Eye (tissue), 1 donor: ENCODE measurements at regions not wholly inside any gene's neighbourhood (a gene's known extent, or its start where the extent isn't known, plus 50 kb on each side); places are given as distances from the start of the nearest gene placed in this dataset.
A peak's percentile ranks its signal among the peaks of the same experiment; 100 is the strongest.
"Not testable (repeated sequence)": the region's sequence is repeated elsewhere in the genome, so short reads cannot be mapped to it uniquely, and the experiment has no call there.

Experiments
- DNase-seq: peaks from one replicate; pipeline ENCODE4 v3.0.0-alpha.2; 2015

DNA sequence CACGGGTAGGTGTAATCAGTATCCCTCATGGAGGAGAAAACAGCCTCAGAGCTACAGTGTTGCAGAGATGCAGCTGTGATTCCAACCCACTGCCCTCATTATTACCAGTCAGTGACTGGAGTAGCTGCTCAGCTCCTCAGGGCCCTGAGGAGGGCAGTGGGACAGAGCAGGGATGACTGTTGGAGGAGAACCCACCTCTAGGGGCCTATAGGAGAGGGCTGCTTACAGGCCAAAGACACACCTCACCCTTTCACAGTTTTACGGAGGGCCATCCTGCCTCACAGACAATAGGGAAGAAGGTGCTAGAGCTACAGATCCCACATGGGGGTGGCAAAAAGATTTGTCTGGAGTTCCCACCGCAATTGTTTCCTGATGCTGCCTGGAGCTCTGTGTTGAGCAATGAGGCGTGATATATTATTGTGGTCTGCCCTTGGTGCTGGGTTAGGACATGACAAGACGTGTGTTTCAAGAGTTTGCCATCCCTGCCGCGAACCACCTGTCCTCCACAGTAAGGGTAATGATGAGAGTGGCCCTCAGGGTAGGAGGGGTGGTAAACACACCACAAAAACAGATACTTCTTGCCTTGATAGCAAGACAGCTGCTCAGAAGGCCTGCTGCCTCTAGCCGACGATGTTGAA lies 140.5 kb upstream of the TPM1 start:
- peak; percentile 68 for DNase-seq

DNA sequence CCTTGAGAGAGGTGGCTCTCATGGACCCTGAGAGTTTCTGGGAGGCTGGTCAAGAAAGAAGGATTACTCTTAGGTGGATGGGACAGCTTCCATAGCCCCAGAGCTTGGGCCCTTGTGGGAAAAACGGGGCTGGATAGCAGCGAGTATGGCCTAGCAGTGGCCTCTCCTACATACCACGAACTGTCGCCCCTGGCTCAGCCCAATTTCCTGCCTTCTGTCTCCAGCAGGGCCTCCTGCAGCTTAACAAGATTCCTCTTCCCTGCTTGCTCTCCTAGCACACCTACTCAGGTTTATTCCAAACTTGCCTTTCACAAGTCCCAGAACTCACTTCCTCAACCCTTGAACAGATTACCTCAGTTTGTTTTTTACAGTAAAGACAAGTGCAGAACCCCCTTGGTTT lies 139.7 kb upstream of the TPM1 start:
- DNase-seq, result no peak

DNA sequence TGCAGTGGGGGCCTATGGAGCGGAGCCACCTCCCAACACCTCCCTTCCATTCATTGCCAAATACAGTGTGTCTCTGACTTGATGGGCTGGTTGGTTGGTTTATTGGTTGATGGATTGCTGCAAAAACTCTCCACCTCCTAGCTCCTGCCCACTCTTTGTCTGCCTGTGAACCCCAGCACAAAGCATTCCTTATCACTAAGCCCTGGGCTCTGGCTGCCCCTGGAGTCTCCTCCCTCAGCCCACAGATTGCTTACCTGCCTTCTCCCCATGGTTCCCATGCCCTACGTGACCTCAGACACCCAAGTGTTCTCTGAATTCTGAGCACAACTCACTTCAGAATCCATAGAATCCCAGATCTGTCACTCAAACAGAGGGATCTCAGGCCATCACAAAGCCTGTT lies 139.1 kb upstream of the TPM1 start:
- no peak for DNase-seq

DNA sequence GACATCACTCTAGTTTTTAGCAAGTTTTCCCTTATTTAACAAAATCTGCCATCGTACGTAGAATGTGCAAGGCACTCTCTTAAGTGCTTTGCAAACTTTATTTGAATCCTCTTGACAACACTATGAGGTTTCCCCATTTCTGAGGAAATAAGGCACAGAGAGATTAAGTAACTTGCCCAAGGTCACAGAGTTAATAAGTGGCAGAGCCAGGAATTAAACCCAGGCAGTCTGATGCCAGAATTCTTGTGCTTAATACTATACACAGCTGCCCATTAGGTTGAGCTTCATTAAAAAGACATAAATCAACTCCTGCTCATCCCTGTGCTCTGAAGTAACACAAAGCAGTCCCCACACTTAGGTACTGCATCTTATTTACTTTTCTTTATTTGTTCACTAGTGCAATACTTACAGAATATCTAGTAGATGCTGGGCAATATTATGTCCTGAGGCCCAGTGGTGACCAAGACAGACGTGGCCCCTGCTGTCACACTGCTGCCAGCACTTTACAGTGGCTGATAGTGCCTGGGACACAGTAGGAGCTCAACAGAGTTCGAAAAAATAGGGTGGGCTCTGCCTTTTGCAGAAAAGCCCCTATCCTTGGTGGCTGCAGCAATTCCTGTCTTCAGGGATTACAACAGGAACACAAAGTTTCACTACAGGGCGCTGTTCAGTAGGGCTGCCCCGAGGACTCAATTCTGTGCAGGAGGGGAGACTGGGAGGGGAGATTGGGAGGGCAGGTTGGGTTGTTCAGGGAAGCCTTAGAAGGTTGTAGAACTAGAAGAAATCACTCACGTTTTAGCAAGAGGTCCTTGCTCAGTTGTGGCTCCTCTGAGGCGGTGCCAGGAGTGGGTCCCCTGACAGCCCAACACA lies 138.3 kb upstream of the TPM1 start:
- DNase-seq, result no peak

DNA sequence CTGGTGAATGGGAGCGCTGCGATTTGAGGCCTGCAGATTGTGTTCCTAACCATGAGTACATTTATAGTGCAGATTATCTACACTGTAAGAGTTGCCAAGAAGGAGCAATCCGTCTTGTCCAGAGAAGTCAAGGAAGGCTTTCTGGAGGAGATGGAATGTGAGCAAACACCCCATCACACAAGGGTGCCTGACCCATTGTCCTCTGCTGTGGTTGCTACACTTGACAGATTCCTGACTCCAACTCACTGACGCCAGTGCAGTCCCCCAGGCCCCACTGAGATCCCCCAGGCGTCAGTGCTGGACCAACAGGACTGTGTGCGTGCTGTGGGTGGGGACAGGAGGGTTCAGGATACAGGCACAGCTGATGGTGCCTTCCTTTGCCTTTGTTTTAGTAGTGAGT lies 135.9 kb upstream of the TPM1 start:
- no peak for DNase-seq

DNA sequence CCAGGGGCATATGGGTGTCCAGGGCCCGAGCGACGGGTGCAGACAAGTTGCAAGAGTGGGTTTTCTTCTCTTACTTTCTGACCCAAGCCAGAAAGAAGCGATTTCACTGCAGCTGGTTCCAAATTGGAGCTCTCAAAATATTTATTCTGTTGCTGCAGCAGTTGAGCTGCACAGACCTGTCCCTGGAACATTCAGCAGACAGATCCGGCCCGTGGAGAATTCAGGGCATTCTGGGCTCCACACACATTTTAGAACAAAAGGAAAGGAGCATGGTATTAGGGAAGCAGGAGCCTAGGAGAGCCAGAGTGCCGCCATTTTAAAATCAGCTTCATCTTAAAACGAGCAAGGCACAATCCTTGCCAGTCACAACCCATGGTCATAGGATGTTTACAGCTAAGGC lies 135.3 kb upstream of the TPM1 start:
- DNase-seq, result no peak

DNA sequence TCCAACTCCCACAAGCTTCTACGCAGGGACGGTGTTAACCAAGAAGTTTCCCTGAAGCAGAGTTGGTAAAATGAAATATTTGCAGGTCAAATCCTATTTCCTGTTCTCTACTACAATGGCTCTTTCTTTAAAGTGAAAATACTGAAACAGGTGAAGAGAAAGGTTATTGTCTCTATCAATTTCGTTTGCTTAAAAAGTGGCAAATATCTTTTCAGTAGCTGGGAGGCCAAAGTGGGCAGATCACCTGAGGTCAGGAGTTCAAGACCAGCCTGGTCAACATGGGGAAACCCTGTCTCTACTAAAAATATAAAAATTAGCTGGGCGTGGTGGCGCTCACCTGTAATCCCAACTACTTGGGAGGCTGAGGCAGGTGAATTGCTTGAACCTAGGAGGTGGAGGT lies 134.2 kb upstream of the TPM1 start:
- not testable (repeated sequence) for DNase-seq

DNA sequence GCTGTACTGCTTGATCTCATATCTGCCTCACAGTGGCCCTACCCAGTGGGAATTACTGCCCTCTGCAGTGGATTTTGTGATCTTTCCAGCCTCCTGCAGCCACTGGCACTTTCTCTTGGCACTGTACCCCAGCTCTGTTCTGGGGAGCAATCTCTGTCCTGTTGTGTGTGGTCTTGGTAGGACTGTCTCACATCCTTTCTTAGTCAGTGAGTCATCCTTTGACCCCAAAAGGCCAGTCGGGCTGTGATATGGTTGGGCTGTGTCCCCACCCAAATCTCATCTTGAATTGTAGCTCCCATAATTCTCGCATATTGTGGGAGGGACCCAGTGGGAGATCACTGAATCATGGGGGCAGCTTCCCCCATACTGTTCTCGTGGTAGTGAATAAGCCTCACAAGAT lies 133.3 kb upstream of the TPM1 start:
- DNase-seq, result no peak

DNA sequence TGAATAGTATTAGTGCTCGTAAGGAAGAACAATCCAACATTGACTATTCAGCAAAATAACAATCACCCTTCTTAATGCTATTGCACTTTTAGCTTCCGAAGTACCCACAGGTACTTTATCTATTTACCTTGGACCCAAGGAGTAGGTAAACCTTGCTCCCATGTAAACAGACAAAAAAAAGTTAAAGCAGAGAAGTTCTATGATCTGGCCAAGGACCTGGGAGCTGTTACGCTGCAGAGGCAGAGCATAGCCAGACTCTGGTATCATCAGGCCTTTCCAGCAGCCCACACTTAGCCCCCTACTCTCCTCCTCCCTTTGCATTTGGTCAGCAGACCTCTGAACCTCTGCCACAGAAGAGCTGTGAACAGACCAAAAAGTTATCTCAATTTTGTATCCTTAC lies 130.3 kb upstream of the TPM1 start:
- no peak for DNase-seq

DNA sequence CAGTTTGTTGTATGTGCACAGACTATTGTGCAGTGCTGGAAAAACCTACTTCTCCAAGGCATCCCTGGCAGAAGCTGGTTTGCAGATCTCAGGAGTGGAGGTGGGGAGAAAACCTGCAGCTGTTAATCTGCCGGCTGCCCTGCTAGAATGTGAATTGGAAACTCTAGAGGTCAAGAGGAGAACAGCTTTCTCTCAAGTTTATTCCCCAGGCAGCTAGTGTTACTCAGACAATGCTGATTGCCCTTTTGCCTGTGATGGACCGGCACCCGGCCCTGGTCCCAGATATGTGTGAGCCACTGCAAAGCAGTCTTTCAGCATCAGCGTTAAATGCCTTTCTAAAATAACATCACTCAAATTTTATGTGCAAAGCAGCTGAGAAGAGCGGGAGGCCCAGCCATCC lies 129.7 kb upstream of the TPM1 start:
- no peak for DNase-seq

DNA sequence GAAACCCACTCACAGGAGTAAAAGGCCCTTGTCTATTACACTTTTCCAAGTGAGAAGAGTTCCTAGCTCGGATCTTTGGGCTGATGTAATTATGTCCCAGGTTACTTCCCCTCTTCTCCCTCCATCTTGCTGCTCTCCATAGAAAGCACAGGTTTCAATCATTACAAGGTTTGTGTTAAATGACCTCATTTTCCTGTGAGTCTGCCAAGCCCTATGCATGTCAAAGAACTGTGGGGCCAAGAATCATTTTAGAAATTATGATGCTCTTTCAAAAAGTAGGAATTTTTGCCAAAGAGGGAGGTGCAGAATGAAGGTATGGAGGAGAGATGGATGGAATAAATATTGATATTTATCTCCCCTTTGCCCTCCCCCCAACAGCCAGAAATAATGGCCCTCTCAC lies 129.3 kb upstream of the TPM1 start:
- no peak for DNase-seq

DNA sequence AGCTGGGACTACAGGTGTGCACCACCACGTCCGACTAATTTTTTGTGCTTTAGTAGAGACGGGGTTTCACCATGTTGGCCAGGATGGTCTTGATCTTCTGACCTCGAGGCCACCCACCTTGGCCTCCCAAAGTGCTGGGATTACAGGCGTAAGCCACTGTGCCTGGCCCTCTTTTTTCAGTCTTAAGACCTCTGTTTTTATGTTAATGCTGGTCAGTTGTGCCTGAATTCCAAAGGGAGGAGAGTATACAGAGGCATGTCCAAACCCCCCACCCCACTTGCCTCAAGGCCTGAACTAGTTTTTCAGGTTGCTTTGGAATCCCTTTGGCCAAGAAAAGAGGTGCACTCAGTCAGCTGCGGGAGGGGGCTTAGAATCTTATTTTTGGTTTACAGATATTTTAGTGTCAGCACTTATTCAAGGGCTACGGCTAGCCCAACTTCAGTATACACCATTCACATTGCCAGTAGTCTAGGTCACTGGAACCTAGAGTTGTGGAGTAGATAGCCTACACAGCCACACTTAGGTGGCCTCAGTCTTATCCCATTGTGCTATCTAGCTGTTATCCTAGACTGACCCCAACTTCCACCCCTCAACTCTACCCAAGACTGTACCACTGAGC lies 128.0 kb upstream of the TPM1 start:
- DNase-seq, result no peak

DNA sequence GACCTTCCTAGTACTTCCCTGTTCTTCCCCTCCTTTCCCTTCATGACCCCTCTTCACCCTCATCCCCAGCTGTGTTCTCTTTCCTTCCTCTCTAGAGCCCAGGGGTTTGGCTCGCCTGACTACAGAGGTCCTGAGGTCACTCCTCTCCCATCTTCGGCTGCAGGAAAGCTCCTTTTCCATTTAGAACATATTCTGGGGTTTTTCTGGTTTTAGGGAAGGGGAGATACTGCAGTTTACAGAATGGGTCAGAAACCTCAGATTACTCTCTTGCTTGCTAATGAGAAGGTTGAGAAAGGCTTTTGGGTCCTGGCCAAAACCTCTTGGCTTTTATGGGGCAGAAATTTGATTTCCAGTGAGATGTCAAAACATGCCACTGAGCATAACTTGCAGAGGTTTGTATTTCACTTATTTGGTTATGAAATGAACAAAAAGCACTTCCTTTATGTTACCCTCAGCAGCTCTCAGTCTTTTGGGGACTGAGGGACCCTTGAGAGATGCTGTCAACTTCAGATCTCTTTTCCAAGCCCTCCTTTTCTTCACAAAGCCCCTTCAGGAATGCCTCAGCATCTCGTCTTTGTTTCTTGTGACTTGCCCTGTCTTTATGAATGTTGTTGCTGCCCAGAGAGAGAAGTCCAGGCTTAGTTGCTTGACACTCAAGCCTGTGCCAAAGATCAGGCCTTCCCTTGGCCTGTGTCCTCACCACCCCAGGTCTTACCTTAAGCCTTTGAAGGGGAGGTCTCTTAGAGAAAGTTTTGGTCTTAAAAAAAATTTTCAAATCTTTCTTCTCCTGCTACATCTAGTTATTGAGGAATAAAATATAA lies 121.7 kb upstream of the TPM1 start:
- DNase-seq, result no peak

DNA sequence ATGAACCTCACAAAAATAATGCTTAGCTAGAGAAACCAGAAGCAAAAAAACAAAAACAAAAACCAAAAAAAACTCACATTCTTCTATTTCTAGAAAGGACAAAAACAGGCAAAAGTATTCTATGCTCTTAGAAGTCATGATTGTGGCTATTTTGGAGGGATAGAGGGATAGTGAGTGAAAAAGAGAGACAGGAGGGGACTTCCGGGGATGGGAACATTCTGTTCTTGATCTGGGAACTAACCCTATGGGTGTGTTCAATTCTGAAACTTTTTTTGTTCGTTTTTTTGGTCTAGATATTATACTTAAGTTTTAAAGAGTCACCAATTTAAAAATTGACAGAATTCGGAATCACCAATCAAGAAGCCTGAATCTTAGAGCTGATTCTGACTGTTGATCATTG lies 120.0 kb upstream of the TPM1 start:
- DNase-seq, result no peak

DNA sequence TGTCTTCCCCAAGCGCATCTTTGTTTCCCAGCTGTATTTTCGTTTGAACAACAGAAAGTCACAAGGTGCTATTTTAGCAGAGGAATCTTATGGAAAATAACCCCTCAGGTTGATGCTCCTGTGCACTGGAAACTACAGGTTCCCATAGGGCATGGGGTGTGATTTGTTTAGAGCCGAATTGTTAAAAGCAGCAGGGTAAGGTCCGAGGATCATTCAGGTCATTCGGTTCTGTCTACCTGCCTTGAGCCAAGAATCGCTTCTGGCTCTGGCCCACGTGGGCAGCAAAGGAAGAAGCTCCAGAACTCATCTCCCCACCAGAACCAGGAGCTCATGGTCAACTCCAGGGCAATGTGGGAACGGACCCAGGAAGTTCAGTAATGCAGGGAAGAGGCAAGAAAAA lies 116.7 kb upstream of the TPM1 start:
- DNase-seq, result no peak

DNA sequence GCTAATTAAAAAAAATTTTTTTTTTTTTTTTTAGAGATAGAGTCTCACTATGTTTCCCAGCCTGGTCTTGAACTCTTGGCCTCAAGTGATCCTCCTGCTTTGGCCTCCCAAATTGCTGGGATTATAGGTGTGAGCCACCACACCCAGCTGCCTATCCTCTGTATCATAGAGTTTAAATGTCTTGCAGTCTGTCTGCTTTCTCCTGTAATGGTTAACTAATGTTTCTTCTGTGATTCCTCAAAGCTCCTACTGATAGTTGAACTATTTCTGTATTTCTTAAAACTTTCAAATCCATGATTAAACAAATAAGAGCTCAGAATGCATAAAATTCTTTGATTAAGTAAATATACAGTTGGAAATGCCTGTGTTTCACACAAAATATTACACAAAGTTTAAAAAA lies 115.4 kb upstream of the TPM1 start:
- no peak for DNase-seq

DNA sequence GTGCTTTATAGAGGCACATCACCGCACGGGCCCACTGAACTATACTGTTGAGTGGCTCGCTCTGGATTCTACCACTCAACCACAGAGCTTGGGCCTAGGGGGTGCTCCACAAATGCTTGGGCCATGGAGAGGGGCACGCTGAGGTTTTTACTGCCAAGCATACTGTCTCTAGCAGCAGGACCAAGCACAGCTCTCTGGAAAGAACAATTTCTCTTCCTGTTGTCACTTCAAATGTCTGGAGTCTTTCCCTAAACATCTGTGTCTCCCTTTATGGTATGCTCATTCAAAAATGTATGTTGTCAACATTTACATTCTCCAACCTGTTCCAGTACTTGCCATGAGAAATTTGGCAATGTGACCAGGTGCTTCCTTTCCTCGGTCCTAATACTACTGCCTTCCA lies 114.7 kb upstream of the TPM1 start:
- no peak for DNase-seq

DNA sequence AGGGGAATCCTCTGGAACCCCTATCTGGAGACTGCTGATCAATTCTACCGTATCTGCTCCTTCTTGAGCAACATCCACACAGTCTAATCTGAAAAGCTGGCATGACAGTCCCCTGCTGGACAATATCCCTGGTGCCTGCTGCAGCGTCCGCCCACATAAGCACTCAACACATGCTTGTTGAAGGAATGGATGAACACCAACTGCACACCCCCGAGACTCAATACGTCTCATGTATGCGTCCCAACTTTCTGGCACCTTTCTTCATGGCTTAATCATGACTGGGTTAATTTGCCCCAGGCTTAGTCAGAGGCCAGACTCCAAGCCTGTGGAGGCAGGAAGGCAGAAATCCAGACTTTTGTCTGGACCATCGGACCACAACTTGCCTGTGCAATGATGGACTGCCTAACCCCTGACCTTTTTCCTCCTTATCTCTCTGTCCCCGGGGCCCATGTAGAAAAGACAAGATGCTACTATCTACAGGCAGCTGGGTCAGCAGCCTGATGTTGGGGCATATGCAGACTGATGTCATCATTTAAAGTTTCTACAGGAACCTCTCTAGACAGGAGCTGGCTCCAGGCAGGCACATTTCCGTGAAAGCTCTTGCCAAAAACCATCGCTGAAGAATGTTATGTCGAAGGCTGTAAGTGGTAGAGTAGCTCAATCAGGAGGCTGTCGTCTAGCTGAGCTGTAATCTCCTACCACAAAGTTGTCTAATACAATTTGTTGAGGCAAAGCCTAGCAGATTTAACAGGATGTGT lies 114.1 kb upstream of the TPM1 start:
- DNase-seq, result peak; percentile 20

DNA sequence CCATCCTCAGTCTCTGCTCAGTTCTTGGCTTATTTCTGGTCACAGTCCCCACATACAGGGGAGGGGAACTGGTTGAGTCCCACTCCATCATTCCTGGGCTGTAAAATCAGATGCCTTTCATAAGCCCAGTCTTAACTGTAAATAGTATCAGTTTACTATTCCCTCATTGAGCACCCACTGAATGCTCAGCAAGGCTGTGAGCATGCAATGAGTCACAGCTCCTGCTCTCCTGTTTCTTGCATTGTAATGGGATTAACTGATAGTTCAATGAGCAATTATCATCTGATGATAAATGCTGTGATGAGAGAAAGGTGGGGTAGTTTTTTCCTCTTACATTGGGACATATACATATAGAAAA lies 113.6 kb upstream of the TPM1 start:
- DNase-seq, result no peak

DNA sequence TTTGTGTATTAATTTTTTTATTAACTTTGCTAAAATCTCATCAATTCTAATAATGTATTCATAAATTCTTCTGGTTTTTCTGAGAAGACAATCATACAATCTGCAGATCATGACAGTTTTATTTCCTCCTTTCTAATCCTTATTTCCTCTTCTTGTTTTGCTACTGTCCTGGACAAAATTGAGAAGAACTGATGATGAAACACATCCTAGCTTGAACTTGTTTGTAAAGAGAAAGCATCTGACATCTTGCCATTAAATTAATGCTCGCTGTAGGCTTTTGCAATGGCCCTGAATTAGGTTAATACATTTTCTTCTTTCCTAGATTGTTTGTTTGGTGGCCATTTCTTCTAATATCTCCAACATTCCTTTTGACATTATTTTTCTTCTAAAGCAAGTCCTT lies 110.9 kb upstream of the TPM1 start:
- DNase-seq, result no peak

DNA sequence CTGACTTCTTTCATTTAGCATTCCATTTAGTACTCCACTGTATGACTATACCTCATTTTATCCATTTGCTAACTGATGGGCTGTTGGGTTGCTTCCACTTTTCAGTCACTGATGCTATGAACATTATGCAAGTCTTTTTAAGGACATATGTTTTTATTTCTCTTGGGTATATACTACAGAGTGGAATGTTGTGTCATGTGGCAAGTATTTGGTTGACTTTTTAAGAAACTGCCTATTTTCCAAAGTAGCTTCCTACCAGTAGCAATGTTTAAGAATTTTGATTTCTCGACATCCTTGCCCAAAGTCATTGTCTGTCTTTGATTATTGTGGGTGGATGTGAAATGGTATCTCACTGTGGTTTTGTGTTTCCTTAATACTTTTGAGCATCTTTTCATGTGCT lies 110.1 kb upstream of the TPM1 start:
- no peak for DNase-seq

DNA sequence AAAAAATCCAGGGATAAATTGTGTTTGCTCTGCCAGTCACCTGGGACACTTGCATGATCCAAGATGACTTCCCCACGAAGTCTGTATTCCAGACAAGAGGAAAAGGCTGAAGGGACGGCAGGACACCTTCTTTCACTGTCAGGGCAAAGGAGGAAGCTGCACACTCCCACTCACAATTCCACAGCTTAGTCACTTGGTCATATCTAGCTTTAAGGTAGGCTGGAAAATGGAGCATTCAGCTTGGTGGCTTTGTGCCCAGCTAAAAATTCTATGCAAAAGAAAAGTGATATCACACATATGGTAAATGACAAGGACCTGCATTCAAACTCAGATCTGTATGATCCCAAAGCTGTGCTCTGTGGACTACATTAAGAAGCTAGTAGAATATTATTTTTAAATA lies 109.2 kb upstream of the TPM1 start:
- DNase-seq, result no peak
